Osteoblast (primary cell): ENCODE measurements at regions not wholly inside any gene's neighbourhood (a gene's known extent, or its start where the extent isn't known, plus 50 kb on each side); places are given as distances from the start of the nearest gene placed in this dataset.

Source experiments
- DNase-seq: peaks from one replicate; pipeline ENCODE4 v3.0.0; 2011; ENCODE audit warnings: low spot score, mixed read lengths; ENCODE audit not compliant: insufficient read length; ENCODE audit errors: missing footprints
- H2AFZ ChIP-seq: 2 replicates; pipeline ENCODE4 v1.6.0; 2011; ENCODE audit warnings: mild to moderate bottlenecking, low read length
- H3K27ac ChIP-seq: 2 replicates; pipeline ENCODE4 v1.5.1; 2011; ENCODE audit warnings: mild to moderate bottlenecking, low read depth, low read length, moderate library complexity
- H3K27me3 ChIP-seq: 2 replicates; pipeline ENCODE4 v1.6.0; 2012; ENCODE audit warnings: mild to moderate bottlenecking, control low read depth, inconsistent platforms, low read length, moderate library complexity; ENCODE audit not compliant: insufficient read depth
- H3K36me3 ChIP-seq: 2 replicates; pipeline ENCODE4 v1.5.1; 2011; ENCODE audit warnings: mild to moderate bottlenecking, low read length, control low read depth, moderate library complexity; ENCODE audit not compliant: insufficient read depth
- H3K4me1 ChIP-seq: 2 replicates; pipeline ENCODE4 v1.5.1; 2011; ENCODE audit warnings: mild to moderate bottlenecking, low read length, control low read depth, moderate library complexity; ENCODE audit not compliant: insufficient read depth
- H3K4me2 ChIP-seq: 2 replicates; pipeline ENCODE4 v1.6.0; 2011; ENCODE audit warnings: mild to moderate bottlenecking, low read length; ENCODE audit not compliant: insufficient read depth
- H3K4me3 ChIP-seq: fragments of 200-600 bp; sonication (generic); 3 replicates; pipeline ENCODE4 v1.5.1; 2012; ENCODE audit warnings: mild to moderate bottlenecking, low read length, inconsistent platforms; ENCODE audit not compliant: insufficient read depth
- H3K79me2 ChIP-seq: 2 replicates; pipeline ENCODE4 v1.6.0; 2012; ENCODE audit warnings: mild to moderate bottlenecking, low read length, control low read depth, inconsistent platforms; ENCODE audit not compliant: insufficient read depth
- H3K9me3 ChIP-seq: 2 replicates; pipeline ENCODE4 v1.5.1; 2011; ENCODE audit warnings: low read depth, low read length, control low read depth
- H4K20me1 ChIP-seq: 2 replicates; pipeline ENCODE4 v1.6.0; 2012; ENCODE audit warnings: mild to moderate bottlenecking, low read length, control low read depth; ENCODE audit not compliant: insufficient read depth
- TF ChIP-seq, protein P1 (sequence below): IDR thresholded peaks from 2 replicates; pipeline ENCODE4 v1.5.1; 2011; ENCODE audit warnings: mild to moderate bottlenecking, low read depth, low read length, moderate library complexity; ENCODE audit errors: extremely low read depth

DNA sequence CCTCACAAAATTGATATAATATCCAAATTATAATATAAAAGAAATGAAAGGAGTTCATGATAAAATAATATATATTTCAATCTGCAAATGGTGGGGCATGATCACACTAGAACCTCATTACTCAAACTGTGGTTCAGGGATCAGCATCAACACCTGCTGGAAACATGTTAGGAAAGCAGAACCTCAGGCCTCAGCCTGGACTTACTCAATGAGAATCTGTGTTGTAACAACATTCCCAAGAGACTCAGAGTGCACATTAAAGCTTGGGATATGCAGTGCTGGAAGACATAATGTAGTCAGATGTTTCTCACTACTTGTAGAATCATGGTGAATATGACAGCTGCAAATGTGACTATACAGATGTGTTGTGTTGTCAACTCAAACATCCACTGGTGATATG is 81.7 kb upstream of the ITPRID1 start:
- H3K27ac ChIP-seq, result no peak overlapping the region
- H3K4me1 ChIP-seq, result no peaks in the 10 kb centered on the region
- no peaks in the 10 kb centered on the region for H3K36me3 ChIP-seq
- TF ChIP-seq, protein P1, sequence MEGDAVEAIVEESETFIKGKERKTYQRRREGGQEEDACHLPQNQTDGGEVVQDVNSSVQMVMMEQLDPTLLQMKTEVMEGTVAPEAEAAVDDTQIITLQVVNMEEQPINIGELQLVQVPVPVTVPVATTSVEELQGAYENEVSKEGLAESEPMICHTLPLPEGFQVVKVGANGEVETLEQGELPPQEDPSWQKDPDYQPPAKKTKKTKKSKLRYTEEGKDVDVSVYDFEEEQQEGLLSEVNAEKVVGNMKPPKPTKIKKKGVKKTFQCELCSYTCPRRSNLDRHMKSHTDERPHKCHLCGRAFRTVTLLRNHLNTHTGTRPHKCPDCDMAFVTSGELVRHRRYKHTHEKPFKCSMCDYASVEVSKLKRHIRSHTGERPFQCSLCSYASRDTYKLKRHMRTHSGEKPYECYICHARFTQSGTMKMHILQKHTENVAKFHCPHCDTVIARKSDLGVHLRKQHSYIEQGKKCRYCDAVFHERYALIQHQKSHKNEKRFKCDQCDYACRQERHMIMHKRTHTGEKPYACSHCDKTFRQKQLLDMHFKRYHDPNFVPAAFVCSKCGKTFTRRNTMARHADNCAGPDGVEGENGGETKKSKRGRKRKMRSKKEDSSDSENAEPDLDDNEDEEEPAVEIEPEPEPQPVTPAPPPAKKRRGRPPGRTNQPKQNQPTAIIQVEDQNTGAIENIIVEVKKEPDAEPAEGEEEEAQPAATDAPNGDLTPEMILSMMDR, result no peak
- H3K4me3 ChIP-seq, result no peak overlapping the region
- H3K79me2 ChIP-seq, result no peaks in the 10 kb centered on the region
- DNase-seq, result no peak
- no peaks in the 10 kb centered on the region for H4K20me1 ChIP-seq
- H3K4me2 ChIP-seq, result no peak overlapping the region
- H3K9me3 ChIP-seq, result no peaks in the 10 kb centered on the region
- no peak overlapping the region for H2AFZ ChIP-seq
- no peaks in the 10 kb centered on the region for H3K27me3 ChIP-seq

DNA sequence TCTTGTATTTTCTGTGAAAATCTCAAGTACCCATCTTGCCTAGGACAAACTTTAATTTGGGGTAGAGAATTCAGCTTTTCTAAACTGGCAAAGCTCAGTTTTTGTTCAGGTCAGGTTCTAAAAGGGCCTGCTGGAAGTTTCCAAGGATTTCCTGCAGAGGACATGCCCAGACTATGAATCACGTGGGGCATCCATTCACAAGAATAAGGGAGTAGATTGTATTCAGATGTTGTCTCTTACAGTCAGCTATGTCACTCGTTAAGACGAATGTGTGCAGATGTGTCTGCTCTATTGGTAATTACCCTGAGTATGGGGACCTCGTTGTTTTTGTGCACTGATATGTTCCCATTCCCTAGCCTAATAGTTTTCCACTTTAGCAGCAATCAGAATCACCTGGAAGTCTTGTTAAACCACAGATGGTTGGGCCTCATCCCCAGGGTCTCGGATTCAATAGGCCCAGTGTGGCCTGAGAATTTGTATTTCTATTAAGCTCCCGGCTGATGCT is 81.0 kb upstream of the ITPRID1 start:
- H3K9me3 ChIP-seq, result no peaks in the 10 kb centered on the region
- H3K27ac ChIP-seq, result no peak overlapping the region
- no peak for DNase-seq
- TF ChIP-seq, protein P1, result no peak
- no peaks in the 10 kb centered on the region for H4K20me1 ChIP-seq
- H2AFZ ChIP-seq, result no peak overlapping the region
- H3K36me3 ChIP-seq, result no peaks in the 10 kb centered on the region
- no peak overlapping the region for H3K4me2 ChIP-seq
- H3K4me1 ChIP-seq, result no peaks in the 10 kb centered on the region
- H3K27me3 ChIP-seq, result no peaks in the 10 kb centered on the region
- H3K79me2 ChIP-seq, result no peaks in the 10 kb centered on the region
- H3K4me3 ChIP-seq, result no peak overlapping the region

DNA sequence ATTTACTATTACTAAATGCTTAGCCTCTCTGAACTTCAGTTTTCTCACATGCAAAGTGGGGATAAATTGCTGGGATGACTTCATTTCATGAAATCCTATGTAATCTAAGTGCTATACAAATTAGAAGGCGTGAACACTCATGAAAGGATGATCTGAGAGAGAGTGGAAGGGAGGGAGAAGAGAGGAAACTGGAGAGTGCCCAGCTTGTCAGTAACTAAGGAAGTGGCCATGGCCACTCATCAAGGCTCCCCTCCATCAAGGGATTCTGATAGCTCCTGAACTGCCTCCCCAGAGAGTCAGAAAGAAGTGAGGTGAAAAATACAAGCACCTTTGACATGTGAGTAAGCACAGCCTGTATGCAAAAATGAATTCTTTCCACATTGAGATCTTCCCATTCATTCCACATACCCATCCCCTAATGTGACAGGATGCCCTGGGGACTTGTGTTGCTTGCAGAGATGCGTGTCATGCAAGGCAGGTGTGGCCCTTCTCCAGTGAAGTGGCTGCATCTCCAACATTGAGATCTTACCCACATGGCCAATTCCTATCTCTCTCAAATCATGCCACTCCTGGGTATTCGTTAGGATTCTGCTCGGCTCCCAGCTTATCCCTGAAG is 76.5 kb upstream of the ITPRID1 start:
- Histone ChIP-seq H3K27ac (no peak overlapping the region), H3K9me3 (no peaks in the 10 kb centered on the region), H2AFZ (no peak overlapping the region), H3K27me3 (no peaks in the 10 kb centered on the region), H3K79me2 (no peaks in the 10 kb centered on the region), H4K20me1 (no peaks in the 10 kb centered on the region), H3K36me3 (no peaks in the 10 kb centered on the region), H3K4me2 (no peak overlapping the region), H3K4me3 (no peak overlapping the region), H3K4me1 (no peaks in the 10 kb centered on the region)
- DNase-seq, result no peak
- TF ChIP-seq, protein P1, result no peak

DNA sequence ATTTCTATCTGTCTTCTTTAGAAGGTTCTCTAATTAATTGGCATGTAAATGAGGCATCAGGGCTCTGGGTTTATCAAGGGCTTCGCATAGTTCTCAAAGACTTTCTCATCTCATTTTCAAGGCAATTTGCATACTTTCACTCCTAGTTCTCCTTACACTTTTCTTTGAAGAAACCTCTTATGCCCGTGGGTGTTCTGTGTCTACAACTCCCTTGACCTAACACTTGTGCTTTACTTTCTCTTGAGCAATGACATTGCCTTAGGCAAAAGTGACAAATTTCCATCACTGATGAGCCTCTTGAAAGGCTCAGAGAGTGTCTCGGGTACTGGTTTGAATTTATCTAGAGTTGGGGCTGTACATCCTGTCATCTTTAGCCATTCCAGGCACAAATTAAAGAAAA is 74.7 kb upstream of the ITPRID1 start:
- H3K79me2 ChIP-seq, result no peaks in the 10 kb centered on the region
- H3K27me3 ChIP-seq, result no peaks in the 10 kb centered on the region
- TF ChIP-seq, protein P1, result no peak
- no peak for DNase-seq
- no peaks in the 10 kb centered on the region for H3K9me3 ChIP-seq
- H3K27ac ChIP-seq, result no peak overlapping the region
- H3K36me3 ChIP-seq, result no peaks in the 10 kb centered on the region
- H3K4me3 ChIP-seq, result no peak overlapping the region
- no peaks in the 10 kb centered on the region for H4K20me1 ChIP-seq
- no peak overlapping the region for H2AFZ ChIP-seq
- no peaks in the 10 kb centered on the region for H3K4me1 ChIP-seq
- H3K4me2 ChIP-seq, result no peak overlapping the region
